ENCODE measurements at regions not wholly inside any gene's neighbourhood (a gene's known extent, or its start where the extent isn't known, plus 50 kb on each side); places are given as distances from the start of the nearest gene placed in this dataset.

DNA sequence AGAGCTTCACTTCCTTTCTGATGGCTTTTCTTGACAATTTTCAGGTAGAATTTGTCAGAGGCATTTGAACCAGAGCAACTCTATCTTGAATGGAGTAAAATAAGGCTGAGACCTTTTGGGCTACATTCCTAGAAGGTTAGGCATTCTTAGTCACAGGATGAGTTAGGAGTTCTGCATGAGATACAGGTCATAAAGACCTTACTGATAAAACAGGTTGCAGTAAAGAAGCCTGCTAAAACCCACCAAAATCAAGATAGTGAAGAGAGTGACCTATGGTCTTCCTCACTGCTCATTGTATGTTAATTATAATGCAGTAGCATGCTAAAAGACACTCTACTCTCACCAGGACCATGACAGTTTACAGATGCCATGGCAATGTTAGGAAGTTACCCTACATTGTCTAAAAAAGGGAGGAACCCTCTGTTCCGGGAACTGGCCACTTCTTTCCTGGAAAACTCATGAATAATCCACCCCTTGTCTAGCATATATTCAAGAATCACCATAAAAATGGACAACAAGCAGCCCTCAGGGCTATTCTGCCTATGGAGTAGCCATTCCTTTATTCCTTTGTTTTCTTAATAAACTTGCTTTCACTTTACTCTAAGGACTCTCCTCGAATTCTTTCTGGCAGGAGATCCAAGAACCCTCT is 1519.7 kb upstream of the TENM4 start:
- DNase-seq: no peak
- Mint-ChIP-seq H3K9me3 (peaks cover 3 to 34% (median 11%) of the 10 kb centered on the region in 8 donors), H3K4me3 (no peak overlapping the region), H3K4me1 (no peaks in the 10 kb centered on the region), H3K36me3 (no peaks in the 10 kb centered on the region), H3K27ac (no peak overlapping the region), H3K27me3 (no peaks in the 10 kb centered on the region)
- CTCF ChIA-PET (ENCODE audit: partially characterized antibody): no interaction called here
- Histone ChIP-seq H3K36me3 (ENCODE audit: insufficient read depth, low read length) (no peaks in the 10 kb centered on the region), H3K27ac (ENCODE audit: low read depth, low read length) (no peak overlapping the region), H3K4me1 (ENCODE audit: insufficient read depth, low read length) (no peaks in the 10 kb centered on the region), H3K27me3 (ENCODE audit: insufficient read depth, low read length) (no peaks in the 10 kb centered on the region), H3K4me3 (ENCODE audit: low read length in 2 of 2) (no peak overlapping the region), H3K9me3 (ENCODE audit: control insufficient read depth in 1 of 2, low read length in 2 of 2) (no peaks in the 10 kb centered on the region)
- intact Hi-C loops (cut with micrococcal nuclease): no loop called here
- POLR2A ChIA-PET (ENCODE audit: partially characterized antibody): no interaction called here

DNA sequence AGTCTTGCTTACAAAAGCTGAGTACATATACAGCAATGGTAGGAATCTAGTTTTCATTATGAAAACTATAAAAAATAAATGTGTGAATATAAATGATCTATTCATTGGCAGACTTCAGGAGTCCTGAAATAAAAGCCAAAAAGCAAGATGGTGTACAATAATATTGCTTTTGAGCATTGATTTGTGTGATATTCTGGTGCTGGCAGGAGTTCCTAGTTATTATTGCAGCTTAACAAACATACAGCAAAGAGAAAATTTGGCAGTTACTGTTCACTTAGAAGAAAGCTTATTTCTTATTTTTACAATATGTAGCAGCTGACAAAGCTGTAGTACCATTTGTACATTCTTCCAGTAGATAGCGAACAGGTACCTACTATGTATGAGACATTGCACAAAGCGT is 1518.9 kb upstream of the TENM4 start:
- intact Hi-C loops (cut with micrococcal nuclease): no loop called here
- no peaks in the 10 kb centered on the region for H3K36me3 ChIP-seq (ENCODE audit: insufficient read depth, low read length)
- no peak overlapping the region for H3K27ac ChIP-seq (ENCODE audit: low read depth, low read length)
- Mint-ChIP-seq H3K4me1 (no peaks in the 10 kb centered on the region), H3K27ac (no peak overlapping the region), H3K9me3 (peaks cover 3 to 30% (median 12%) of the 10 kb centered on the region in 8 donors), H3K27me3 (no peaks in the 10 kb centered on the region), H3K4me3 (no peak overlapping the region), H3K36me3 (no peaks in the 10 kb centered on the region)
- H3K4me1 ChIP-seq (ENCODE audit: insufficient read depth, low read length): no peaks in the 10 kb centered on the region
- ChIA-PET POLR2A (ENCODE audit: partially characterized antibody) (no interaction called here), CTCF (ENCODE audit: partially characterized antibody) (no interaction called here)
- DNase-seq: no peak
- H3K4me3 ChIP-seq (ENCODE audit: low read length in 2 of 2): no peak overlapping the region
- no peaks in the 10 kb centered on the region for H3K27me3 ChIP-seq (ENCODE audit: insufficient read depth, low read length)
- H3K9me3 ChIP-seq (ENCODE audit: control insufficient read depth in 1 of 2, low read length in 2 of 2): no peaks in the 10 kb centered on the region

DNA sequence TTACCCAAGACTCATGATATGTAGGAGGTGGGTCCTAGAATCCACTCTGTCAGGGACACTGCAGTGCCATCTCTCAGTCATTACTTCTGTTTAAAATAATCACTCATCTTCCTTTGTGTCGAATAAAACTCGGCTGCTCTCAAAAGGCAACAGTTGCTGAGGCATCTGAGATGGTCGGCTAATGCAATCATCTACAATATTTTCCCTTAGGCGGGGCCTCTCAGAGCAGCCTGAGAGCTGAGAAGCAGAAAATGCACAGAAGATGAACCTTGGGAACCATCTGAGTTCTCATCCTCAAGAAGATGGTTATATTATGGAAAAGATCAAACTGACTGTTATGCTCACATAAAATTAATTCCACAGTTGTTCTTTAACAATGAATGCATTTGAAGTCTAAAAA is 1518.2 kb upstream of the TENM4 start:
- Histone ChIP-seq H3K27ac (ENCODE audit: low read depth, low read length) (no peak overlapping the region), H3K4me1 (ENCODE audit: insufficient read depth, low read length) (no peaks in the 10 kb centered on the region), H3K9me3 (ENCODE audit: control insufficient read depth in 1 of 2, low read length in 2 of 2) (no peaks in the 10 kb centered on the region), H3K27me3 (ENCODE audit: insufficient read depth, low read length) (no peaks in the 10 kb centered on the region), H3K36me3 (ENCODE audit: insufficient read depth, low read length) (no peaks in the 10 kb centered on the region), H3K4me3 (ENCODE audit: low read length in 2 of 2) (no peak overlapping the region)
- ChIA-PET CTCF (ENCODE audit: partially characterized antibody) (no interaction called here), POLR2A (ENCODE audit: partially characterized antibody) (no interaction called here)
- intact Hi-C loops (cut with micrococcal nuclease): no loop called here
- H3K36me3 Mint-ChIP-seq: no peaks in the 10 kb centered on the region
- no peak overlapping the region for H3K27ac Mint-ChIP-seq
- peaks cover 3 to 28% (median 10%) of the 10 kb centered on the region in 8 donors for H3K9me3 Mint-ChIP-seq
- H3K4me3 Mint-ChIP-seq: no peak overlapping the region
- no peak for DNase-seq
- no peaks in the 10 kb centered on the region for H3K4me1 Mint-ChIP-seq
- no peaks in the 10 kb centered on the region for H3K27me3 Mint-ChIP-seq

DNA sequence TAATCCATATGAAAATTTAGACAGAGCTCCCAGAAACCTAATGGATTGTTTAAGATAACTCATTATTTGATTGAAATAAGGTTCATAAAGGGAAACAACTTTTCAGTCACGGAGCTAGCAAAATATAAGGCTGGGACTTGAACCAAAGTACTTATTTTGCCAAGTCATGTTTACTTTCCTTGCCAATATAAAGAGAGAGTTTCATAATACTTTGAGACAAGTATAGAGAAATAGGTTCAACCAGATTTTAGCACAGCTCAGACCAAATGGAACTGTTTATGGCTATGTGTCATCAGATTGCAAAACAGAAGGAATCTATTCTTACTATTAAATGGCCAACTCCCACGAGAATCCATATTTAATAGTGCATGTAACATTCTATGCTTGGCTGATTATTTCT is 1517.5 kb upstream of the TENM4 start:
- no peak for DNase-seq
- POLR2A ChIA-PET (ENCODE audit: partially characterized antibody): no interaction called here
- CTCF ChIA-PET (ENCODE audit: partially characterized antibody): no interaction called here
- no peaks in the 10 kb centered on the region for H3K36me3 Mint-ChIP-seq
- Histone ChIP-seq H3K27me3 (ENCODE audit: insufficient read depth, low read length) (no peaks in the 10 kb centered on the region), H3K9me3 (ENCODE audit: control insufficient read depth in 1 of 2, low read length in 2 of 2) (no peaks in the 10 kb centered on the region), H3K4me3 (ENCODE audit: low read length in 2 of 2) (no peak overlapping the region), H3K27ac (ENCODE audit: low read depth, low read length) (no peak overlapping the region), H3K36me3 (ENCODE audit: insufficient read depth, low read length) (no peaks in the 10 kb centered on the region), H3K4me1 (ENCODE audit: insufficient read depth, low read length) (no peaks in the 10 kb centered on the region)
- intact Hi-C loops (cut with micrococcal nuclease): no loop called here
- no peaks in the 10 kb centered on the region for H3K4me1 Mint-ChIP-seq
- no peaks in the 10 kb centered on the region for H3K27me3 Mint-ChIP-seq
- no peak overlapping the region for H3K4me3 Mint-ChIP-seq
- H3K27ac Mint-ChIP-seq: no peak overlapping the region
- peaks cover 3 to 29% (median 9%) of the 10 kb centered on the region in 8 donors for H3K9me3 Mint-ChIP-seq

DNA sequence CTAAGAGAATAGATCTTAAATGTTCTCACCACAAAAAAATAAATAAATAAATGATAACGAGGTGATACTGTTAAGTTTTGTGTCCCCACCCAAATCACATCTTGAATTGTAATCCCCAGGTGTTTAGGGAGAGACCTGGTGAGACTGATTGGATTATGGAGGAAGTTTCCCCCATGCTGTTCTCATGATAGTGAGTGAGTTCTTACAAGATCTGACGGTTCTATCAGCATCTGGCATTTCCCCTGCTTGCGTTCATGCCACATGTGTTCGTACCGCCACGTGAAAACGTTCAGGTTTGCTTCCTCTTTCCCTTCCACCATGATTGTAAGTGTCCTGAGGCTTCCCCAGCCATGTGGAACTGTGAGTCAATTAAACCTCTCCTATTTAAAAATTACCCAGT is 1514.8 kb upstream of the TENM4 start:
- H3K9me3 Mint-ChIP-seq: peaks cover 0 to 27% (median 10%) of the 10 kb centered on the region in 8 donors
- intact Hi-C loops (cut with micrococcal nuclease): no loop called here
- no peaks in the 10 kb centered on the region for H3K36me3 Mint-ChIP-seq

DNA sequence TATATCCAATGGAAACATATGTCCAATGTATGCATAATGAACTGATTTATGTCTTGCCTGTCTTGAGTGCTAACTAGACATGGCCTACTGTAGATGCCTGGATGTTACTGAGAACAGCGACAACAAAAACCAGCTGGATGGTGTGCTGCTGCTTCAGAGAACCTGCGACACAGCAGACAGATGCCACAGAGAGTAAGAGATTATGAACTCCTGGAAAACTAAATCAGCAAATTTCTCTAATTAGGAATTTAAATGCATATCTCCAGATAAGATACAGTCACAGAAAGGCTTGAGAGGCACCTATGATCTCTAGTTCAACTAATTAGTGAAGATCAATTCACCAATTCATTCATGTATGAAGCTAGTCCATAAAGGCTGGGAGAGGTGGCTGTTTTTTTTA is 1508.0 kb upstream of the TENM4 start:
- peaks cover 0 to 3% of the 10 kb centered on the region in 2 donors for H3K9me3 ChIP-seq (ENCODE audit: control insufficient read depth in 1 of 2, low read length in 2 of 2)
- Mint-ChIP-seq H3K27me3 (no peaks in the 10 kb centered on the region), H3K36me3 (no peaks in the 10 kb centered on the region), H3K27ac (no peak overlapping the region), H3K9me3 (peaks cover 0 to 33% (median 16%) of the 10 kb centered on the region in 8 donors), H3K4me1 (no peaks in the 10 kb centered on the region), H3K4me3 (no peak overlapping the region)
- DNase-seq: no peak
- H3K4me3 ChIP-seq (ENCODE audit: low read length in 2 of 2): no peak overlapping the region
- H3K36me3 ChIP-seq (ENCODE audit: insufficient read depth, low read length): no peaks in the 10 kb centered on the region
- H3K4me1 ChIP-seq (ENCODE audit: insufficient read depth, low read length): no peaks in the 10 kb centered on the region
- no peaks in the 10 kb centered on the region for H3K27me3 ChIP-seq (ENCODE audit: insufficient read depth, low read length)
- CTCF ChIA-PET (ENCODE audit: partially characterized antibody): no interaction called here
- POLR2A ChIA-PET (ENCODE audit: partially characterized antibody): no interaction called here
- intact Hi-C loops (cut with micrococcal nuclease): no loop called here
- no peak overlapping the region for H3K27ac ChIP-seq (ENCODE audit: low read depth, low read length)

More for the DNA sequence above, 1514.8 kb upstream of the TENM4 start:
- DNase-seq: no peak
- Mint-ChIP-seq H3K4me3 (no peak overlapping the region), H3K4me1 (no peaks in the 10 kb centered on the region), H3K27me3 (no peaks in the 10 kb centered on the region), H3K27ac (no peak overlapping the region)
- ChIA-PET CTCF (ENCODE audit: partially characterized antibody) (no interaction called here), POLR2A (ENCODE audit: partially characterized antibody) (no interaction called here)
- H3K36me3 ChIP-seq (ENCODE audit: insufficient read depth, low read length): no peaks in the 10 kb centered on the region
- H3K4me3 ChIP-seq (ENCODE audit: low read length in 2 of 2): no peak overlapping the region
- H3K27me3 ChIP-seq (ENCODE audit: insufficient read depth, low read length): no peaks in the 10 kb centered on the region
- no peak overlapping the region for H3K27ac ChIP-seq (ENCODE audit: low read depth, low read length)
- peaks cover 0 to 3% of the 10 kb centered on the region in 2 donors for H3K9me3 ChIP-seq (ENCODE audit: control insufficient read depth in 1 of 2, low read length in 2 of 2)
- no peaks in the 10 kb centered on the region for H3K4me1 ChIP-seq (ENCODE audit: insufficient read depth, low read length)

DNA sequence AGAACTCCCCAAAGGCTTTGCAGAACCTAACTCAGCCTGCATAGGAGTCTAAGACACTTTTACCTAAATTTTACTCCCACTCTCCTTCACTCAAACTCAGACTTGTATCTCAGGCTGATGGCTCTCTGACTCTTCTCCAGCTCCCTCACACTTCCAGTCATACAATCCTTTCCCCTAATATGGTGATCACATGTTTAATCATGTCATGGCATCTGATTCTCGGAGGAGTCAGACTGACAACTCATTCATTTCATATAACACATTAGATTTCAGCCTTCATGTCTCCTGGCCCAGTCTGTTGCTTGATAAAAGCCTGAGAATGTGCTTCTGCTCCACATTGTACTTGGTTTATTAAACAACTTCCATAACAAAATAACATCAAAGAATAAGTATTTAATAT is 1503.9 kb upstream of the TENM4 start:
- ChIA-PET POLR2A (ENCODE audit: partially characterized antibody) (no interaction called here), CTCF (ENCODE audit: partially characterized antibody) (no interaction called here)
- H3K36me3 ChIP-seq (ENCODE audit: insufficient read depth, low read length): no peaks in the 10 kb centered on the region
- H3K4me3 Mint-ChIP-seq: no peak overlapping the region
- H3K27ac Mint-ChIP-seq: no peak overlapping the region
- no peak for DNase-seq
- no peaks in the 10 kb centered on the region for H3K4me1 Mint-ChIP-seq
- H3K9me3 ChIP-seq (ENCODE audit: control insufficient read depth in 1 of 2, low read length in 2 of 2): no peaks in the 10 kb centered on the region
- H3K27me3 Mint-ChIP-seq: no peaks in the 10 kb centered on the region
- H3K36me3 Mint-ChIP-seq: no peaks in the 10 kb centered on the region
- H3K9me3 Mint-ChIP-seq: peaks cover 0 to 20% (median 10%) of the 10 kb centered on the region in 8 donors
- no peaks in the 10 kb centered on the region for H3K4me1 ChIP-seq (ENCODE audit: insufficient read depth, low read length)
- H3K27me3 ChIP-seq (ENCODE audit: insufficient read depth, low read length): no peaks in the 10 kb centered on the region
- no peak overlapping the region for H3K27ac ChIP-seq (ENCODE audit: low read depth, low read length)
- intact Hi-C loops (cut with micrococcal nuclease): no loop called here
- no peak overlapping the region for H3K4me3 ChIP-seq (ENCODE audit: low read length in 2 of 2)

DNA sequence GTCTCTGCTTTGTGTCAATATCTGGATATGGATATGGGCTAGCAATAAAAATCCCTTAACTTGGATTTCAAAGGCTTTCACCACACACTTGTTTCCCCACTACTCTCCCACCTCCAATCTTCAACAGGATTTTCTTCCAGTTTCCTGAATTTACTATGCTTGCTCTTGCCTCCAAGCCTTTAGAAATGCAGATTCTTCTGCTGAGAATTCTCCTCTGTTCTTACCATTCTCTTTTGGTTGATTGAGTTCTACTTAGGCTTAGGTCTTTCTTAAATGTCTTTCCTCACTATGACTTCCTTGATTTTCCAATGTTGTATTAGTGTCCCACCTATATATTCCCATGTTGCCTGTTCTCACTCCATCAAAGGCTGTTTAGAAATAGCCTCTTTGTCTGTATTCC is 1502.4 kb upstream of the TENM4 start:
- no peaks in the 10 kb centered on the region for H3K9me3 ChIP-seq (ENCODE audit: control insufficient read depth in 1 of 2, low read length in 2 of 2)
- no peak for DNase-seq
- no peaks in the 10 kb centered on the region for H3K4me1 ChIP-seq (ENCODE audit: insufficient read depth, low read length)
- Mint-ChIP-seq H3K27ac (no peak overlapping the region), H3K4me3 (no peak overlapping the region), H3K9me3 (peaks cover 0 to 13% (median 5%) of the 10 kb centered on the region in 8 donors), H3K36me3 (no peaks in the 10 kb centered on the region), H3K27me3 (no peaks in the 10 kb centered on the region), H3K4me1 (no peaks in the 10 kb centered on the region)
- H3K4me3 ChIP-seq (ENCODE audit: low read length in 2 of 2): no peak overlapping the region
- H3K27ac ChIP-seq (ENCODE audit: low read depth, low read length): no peak overlapping the region
- POLR2A ChIA-PET (ENCODE audit: partially characterized antibody): no interaction called here
- no peaks in the 10 kb centered on the region for H3K27me3 ChIP-seq (ENCODE audit: insufficient read depth, low read length)
- no peaks in the 10 kb centered on the region for H3K36me3 ChIP-seq (ENCODE audit: insufficient read depth, low read length)
- CTCF ChIA-PET (ENCODE audit: partially characterized antibody): no interaction called here
- intact Hi-C loops (cut with micrococcal nuclease): no loop called here

Data from CD4-positive, alpha-beta memory T cell (primary cell).